ENCODE measurements at regions not wholly inside any gene's neighbourhood (a gene's known extent, or its start where the extent isn't known, plus 50 kb on each side); places are given as distances from the start of the nearest gene placed in this dataset.

- TF ChIP-seq CTCF (IDR thresholded peaks at IDR 0.05; ENCODE audit: borderline replicate concordance, insufficient read depth, low read depth, low read length), result no peak
- no peak overlapping the region for H3K4me3 ChIP-seq (ENCODE audit: low read depth, low read length)
Measured at GRCh38 chr4:122100508-122100907, 51.6 kb upstream of the BLTP1 start.

GRCh38 chr4:122099896-122100295 lies 52.2 kb upstream of the BLTP1 start:
- no peak overlapping the region for H3K4me3 ChIP-seq (ENCODE audit: low read depth, low read length)
- no peak for TF ChIP-seq CTCF (IDR thresholded peaks at IDR 0.05; ENCODE audit: borderline replicate concordance, insufficient read depth, low read depth, low read length)

GRCh38 chr4:122091836-122092405 lies 60.2 kb upstream of the BLTP1 start:
- no peak overlapping the region for H3K4me3 ChIP-seq (ENCODE audit: low read depth, low read length)
- TF ChIP-seq CTCF (IDR thresholded peaks at IDR 0.05; ENCODE audit: borderline replicate concordance, insufficient read depth, low read depth, low read length), result no peak

- H3K4me3 ChIP-seq (ENCODE audit: low read depth, low read length), result no peak overlapping the region
- TF ChIP-seq CTCF (IDR thresholded peaks at IDR 0.05; ENCODE audit: borderline replicate concordance, insufficient read depth, low read depth, low read length), result no peak
Measured at GRCh38 chr4:122091397-122091796, 60.7 kb upstream of the BLTP1 start.

- H3K4me3 ChIP-seq (ENCODE audit: low read depth, low read length), result no peak overlapping the region
- no peak for TF ChIP-seq CTCF (IDR thresholded peaks at IDR 0.05; ENCODE audit: borderline replicate concordance, insufficient read depth, low read depth, low read length)
Measured at GRCh38 chr4:122090989-122091388, 61.1 kb upstream of the BLTP1 start.

- no peak for TF ChIP-seq CTCF (IDR thresholded peaks at IDR 0.05; ENCODE audit: borderline replicate concordance, insufficient read depth, low read depth, low read length)
- H3K4me3 ChIP-seq (ENCODE audit: low read depth, low read length), result no peak overlapping the region
Measured at GRCh38 chr4:122086338-122087065, 65.6 kb upstream of the BLTP1 start.

- H3K4me3 ChIP-seq (ENCODE audit: low read depth, low read length), result no peak overlapping the region
- TF ChIP-seq CTCF (IDR thresholded peaks at IDR 0.05; ENCODE audit: borderline replicate concordance, insufficient read depth, low read depth, low read length), result no peak
Measured at GRCh38 chr4:122083989-122084388, 68.1 kb upstream of the BLTP1 start.
